Testis (tissue), 2 donors: ENCODE measurements at regions not wholly inside any gene's neighbourhood (a gene's known extent, or its start where the extent isn't known, plus 50 kb on each side); places are given as distances from the start of the nearest gene placed in this dataset.

Experiments used
- CTCF ChIP-seq, 3 experiments: fragments of 450-650 bp in 2 of 3; fragments of 200-600 bp in 1 of 3; sonication (generic) in 1 of 3; IDR thresholded peaks; one replicate each; pipeline ENCODE4 v1.5.1; 2016 to 2019; ENCODE audit warnings: antibody characterized with exemption in 3 of 3, mild to moderate bottlenecking in 2 of 3, moderate library complexity in 1 of 3
- POLR2A ChIP-seq: fragments of 450-650 bp; IDR thresholded peaks from one replicate; pipeline ENCODE4 v1.6.1; 2017; ENCODE audit warnings: antibody characterized with exemption, mild to moderate bottlenecking, moderate library complexity

- TF ChIP-seq CTCF (IDR thresholded peaks at IDR 0.05) (no peak), POLR2A (no peak)
These were observed 259.7 kb upstream of the GPC6 start for GRCh38 chr13:92966900-92967299.
